ENCODE measurements at regions not wholly inside any gene's neighbourhood (a gene's known extent, or its start where the extent isn't known, plus 50 kb on each side); places are given as distances from the start of the nearest gene placed in this dataset.

- H3K9me3 ChIP-seq (ENCODE audit: low read depth) = no peaks in the 10 kb centered on the region
- H3K4me3 ChIP-seq = no peak overlapping the region
- no peak for DNase-seq (ENCODE audit: low read depth in 1 of 2, low spot score in 1 of 2)
- H3K4me1 ChIP-seq (ENCODE audit: low read depth) = peaks cover 11% of the 10 kb centered on the region
- no peak for TF ChIP-seq CTCF (IDR thresholded peaks at IDR 0.05; ENCODE audit: low read depth, low read length)
- H3K27me3 ChIP-seq = no peaks in the 10 kb centered on the region
- no peaks in the 10 kb centered on the region for H3K36me3 ChIP-seq
- no peak overlapping the region for H3K27ac ChIP-seq
These were observed 53.7 kb upstream of the SP4 start for GRCh38 chr7:21374134-21374533.

DNA sequence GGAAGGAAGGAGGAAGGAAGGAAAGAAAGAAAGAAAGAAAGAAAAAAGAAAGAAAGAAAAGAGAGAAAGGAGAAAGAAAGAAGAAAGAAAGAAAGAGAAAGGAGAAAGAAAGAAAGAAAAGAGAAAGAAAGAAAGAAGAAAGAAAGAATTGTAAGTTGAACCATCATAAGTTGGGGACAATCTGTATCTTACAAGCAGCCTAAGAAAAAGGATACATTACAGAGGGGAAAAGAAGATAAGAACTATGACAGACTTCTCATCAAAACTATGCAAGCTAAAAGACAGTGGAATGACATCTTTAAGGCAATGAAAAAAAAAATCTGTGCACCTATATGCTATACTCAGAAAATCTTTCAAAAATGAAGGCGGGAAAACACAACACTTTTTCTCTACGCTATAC lies 50.3 kb upstream of the SP4 start:
- H3K27ac ChIP-seq = no peak overlapping the region
- no peaks in the 10 kb centered on the region for H3K4me1 ChIP-seq (ENCODE audit: low read depth)
- H3K27me3 ChIP-seq = no peaks in the 10 kb centered on the region
- no peaks in the 10 kb centered on the region for H3K9me3 ChIP-seq (ENCODE audit: low read depth)
- no peak overlapping the region for H3K4me3 ChIP-seq
- TF ChIP-seq CTCF (IDR thresholded peaks at IDR 0.05; ENCODE audit: low read depth, low read length) = no peak
- no peak for DNase-seq (ENCODE audit: low read depth in 1 of 2, low spot score in 1 of 2)
- H3K36me3 ChIP-seq = no peaks in the 10 kb centered on the region
